IPS-18a (cell line): ENCODE measurements at regions not wholly inside any gene's neighbourhood (a gene's known extent, or its start where the extent isn't known, plus 50 kb on each side); places are given as distances from the start of the nearest gene placed in this dataset.

ENCODE experiments used
- H3K27ac ChIP-seq: one replicate; pipeline ENCODE4 v1.5.1; 2013; ENCODE audit warnings: low read length
- H3K27me3 ChIP-seq: one replicate; pipeline ENCODE4 v1.6.1; 2013; ENCODE audit warnings: mild to moderate bottlenecking, low read length; ENCODE audit not compliant: control insufficient read depth, insufficient read depth
- H3K36me3 ChIP-seq: one replicate; pipeline ENCODE4 v1.6.1; 2013; ENCODE audit warnings: low read depth, low read length; ENCODE audit not compliant: control insufficient read depth
- H3K4me1 ChIP-seq: one replicate; pipeline ENCODE4 v1.6.1; 2013; ENCODE audit warnings: low read depth, low read length; ENCODE audit not compliant: control insufficient read depth
- H3K4me3 ChIP-seq: one replicate; pipeline ENCODE4 v1.5.1; 2013; ENCODE audit warnings: low read length
- H3K9ac ChIP-seq: one replicate; pipeline ENCODE4 v1.6.1; 2013; ENCODE audit warnings: mild to moderate bottlenecking, low read length, moderate library complexity
- H3K9me3 ChIP-seq: one replicate; pipeline ENCODE4 v1.6.1; 2013; ENCODE audit warnings: low read depth, low read length; ENCODE audit not compliant: control insufficient read depth

DNA sequence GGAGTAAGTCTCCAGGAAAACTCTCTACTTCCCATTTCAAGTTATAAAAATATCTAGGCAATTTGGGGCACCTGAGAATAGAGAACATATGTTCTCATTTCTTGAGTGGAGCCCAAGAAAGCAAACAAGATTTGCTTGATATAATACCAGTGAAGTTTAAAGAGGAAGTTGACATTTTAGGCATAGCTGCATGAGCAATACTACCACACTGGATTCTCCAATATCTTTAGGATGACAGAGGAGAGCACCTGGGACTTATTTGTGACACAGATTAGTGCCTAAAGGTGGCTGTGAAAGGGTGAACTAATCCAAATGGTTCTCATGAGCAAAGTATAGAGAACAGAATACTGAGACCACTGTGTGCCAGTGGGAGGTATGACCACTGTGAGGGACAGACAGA lies 423.5 kb upstream of the RIOK2 start:
- Histone ChIP-seq H3K9ac (no peak overlapping the region), H3K27ac (no peak overlapping the region), H3K9me3 (no peaks in the 10 kb centered on the region), H3K27me3 (no peaks in the 10 kb centered on the region), H3K36me3 (no peaks in the 10 kb centered on the region), H3K4me1 (no peaks in the 10 kb centered on the region), H3K4me3 (no peak overlapping the region)

DNA sequence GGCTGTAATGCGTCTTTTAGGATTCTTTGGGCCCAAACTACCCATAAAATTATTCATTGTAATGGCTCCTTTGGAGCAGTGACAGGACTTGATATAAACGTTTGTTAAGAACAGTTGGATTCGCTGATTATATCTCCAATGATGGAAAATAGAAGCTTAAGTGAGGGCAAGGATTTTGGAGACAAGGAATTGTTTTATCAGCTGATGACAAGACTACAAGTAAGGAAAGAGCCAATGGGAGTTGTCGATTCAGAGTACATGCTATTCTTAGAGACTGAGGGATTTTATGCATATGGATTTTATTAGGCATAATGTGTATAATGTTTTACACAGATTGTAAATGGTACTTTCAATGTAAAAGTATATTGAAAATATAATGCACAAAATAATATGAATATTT lies 425.5 kb upstream of the RIOK2 start:
- Histone ChIP-seq H3K27ac (no peak overlapping the region), H3K9me3 (no peaks in the 10 kb centered on the region), H3K4me1 (no peaks in the 10 kb centered on the region), H3K4me3 (no peak overlapping the region), H3K27me3 (no peaks in the 10 kb centered on the region), H3K9ac (no peak overlapping the region), H3K36me3 (no peaks in the 10 kb centered on the region)

DNA sequence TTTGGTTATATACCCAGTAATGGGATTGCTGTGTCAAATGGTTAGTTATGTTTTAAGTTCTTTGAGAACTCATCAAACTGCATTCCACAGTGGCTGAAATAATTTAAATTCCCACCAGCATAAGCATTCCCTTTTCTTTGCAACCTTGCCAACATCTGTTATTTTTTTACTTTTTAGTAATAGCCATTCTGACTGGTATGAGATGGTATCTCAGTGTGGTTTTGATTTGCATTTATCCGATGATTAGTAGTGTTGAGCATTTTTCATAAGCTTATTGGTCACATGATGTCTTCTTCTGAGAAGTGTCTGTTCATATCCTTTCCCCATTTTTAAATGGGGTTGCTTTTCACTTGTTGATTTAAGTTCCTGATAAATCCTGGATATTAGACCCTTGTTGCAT lies 435.7 kb upstream of the RIOK2 start:
- Histone ChIP-seq H3K36me3 (no peaks in the 10 kb centered on the region), H3K27me3 (no peaks in the 10 kb centered on the region), H3K9ac (no peak overlapping the region), H3K27ac (no peak overlapping the region), H3K4me1 (no peaks in the 10 kb centered on the region), H3K9me3 (no peaks in the 10 kb centered on the region), H3K4me3 (no peak overlapping the region)

DNA sequence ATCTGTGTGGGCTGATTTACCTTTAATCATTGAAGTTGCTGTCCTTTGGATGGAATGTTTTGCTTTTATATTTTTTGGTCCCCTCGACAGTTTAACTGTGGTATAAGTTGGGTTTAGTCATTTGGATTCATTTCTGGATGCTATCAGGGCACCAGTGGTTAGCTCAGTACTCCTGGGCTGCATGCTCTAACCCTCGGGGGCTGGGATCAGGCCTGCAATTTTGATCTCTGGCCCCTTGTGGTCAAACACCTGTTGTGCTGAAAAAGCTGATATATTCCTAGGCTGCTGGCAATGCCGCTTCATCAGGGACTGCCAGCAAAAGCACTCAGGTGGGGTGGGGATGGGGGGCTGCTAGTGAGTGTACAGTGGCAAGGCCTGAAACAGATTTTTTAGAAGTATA lies 440.4 kb upstream of the RIOK2 start:
- Histone ChIP-seq H3K27me3 (no peaks in the 10 kb centered on the region), H3K9ac (no peak overlapping the region), H3K36me3 (no peaks in the 10 kb centered on the region), H3K4me1 (no peaks in the 10 kb centered on the region), H3K4me3 (no peak overlapping the region), H3K9me3 (no peaks in the 10 kb centered on the region), H3K27ac (no peak overlapping the region)

DNA sequence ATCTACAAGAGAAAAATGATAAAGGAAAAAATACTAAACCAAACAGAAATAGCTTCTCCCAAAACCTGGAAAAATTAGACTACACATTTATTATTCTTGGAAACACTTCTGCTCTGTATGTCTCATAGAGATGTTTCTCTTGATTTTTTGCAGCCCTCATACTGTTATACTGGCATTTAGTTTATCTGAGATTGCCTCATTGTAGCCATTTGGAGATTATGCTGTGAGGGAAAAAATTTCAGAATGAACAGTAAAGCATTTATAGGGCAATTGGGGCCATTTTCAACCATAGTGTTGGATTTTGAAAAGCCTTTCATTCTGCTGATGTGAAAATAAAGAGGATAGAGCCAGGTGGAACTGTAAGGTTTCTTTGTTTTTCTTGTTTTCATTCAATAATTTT lies 441.8 kb upstream of the RIOK2 start:
- Histone ChIP-seq H3K27me3 (no peaks in the 10 kb centered on the region), H3K9ac (no peak overlapping the region), H3K36me3 (no peaks in the 10 kb centered on the region), H3K9me3 (no peaks in the 10 kb centered on the region), H3K4me3 (no peak overlapping the region), H3K27ac (no peak overlapping the region), H3K4me1 (no peaks in the 10 kb centered on the region)

DNA sequence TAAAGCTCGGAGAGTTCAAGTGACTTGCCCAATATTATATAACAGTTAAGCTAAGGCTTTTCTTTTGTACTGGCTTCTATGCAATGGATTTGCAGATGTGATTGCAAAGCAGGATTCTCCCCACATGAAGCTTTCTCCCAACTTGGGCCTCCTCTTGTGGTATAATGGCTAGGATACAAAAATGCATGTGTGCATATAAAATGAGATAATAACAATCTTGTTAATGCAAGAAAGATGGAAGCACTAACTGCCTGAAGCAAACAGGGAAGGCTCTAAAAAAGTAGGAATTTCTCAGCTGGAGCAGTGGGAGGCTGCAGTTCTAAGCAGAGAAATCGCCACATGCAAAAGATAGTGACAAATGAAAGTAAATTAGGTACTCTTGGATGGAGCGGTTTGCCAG lies 444.2 kb upstream of the RIOK2 start:
- H3K9ac ChIP-seq: no peak overlapping the region
- H3K27me3 ChIP-seq: no peaks in the 10 kb centered on the region
- no peak overlapping the region for H3K27ac ChIP-seq
- no peak overlapping the region for H3K4me3 ChIP-seq
- H3K9me3 ChIP-seq: no peaks in the 10 kb centered on the region
- H3K4me1 ChIP-seq: no peaks in the 10 kb centered on the region
- H3K36me3 ChIP-seq: no peaks in the 10 kb centered on the region

DNA sequence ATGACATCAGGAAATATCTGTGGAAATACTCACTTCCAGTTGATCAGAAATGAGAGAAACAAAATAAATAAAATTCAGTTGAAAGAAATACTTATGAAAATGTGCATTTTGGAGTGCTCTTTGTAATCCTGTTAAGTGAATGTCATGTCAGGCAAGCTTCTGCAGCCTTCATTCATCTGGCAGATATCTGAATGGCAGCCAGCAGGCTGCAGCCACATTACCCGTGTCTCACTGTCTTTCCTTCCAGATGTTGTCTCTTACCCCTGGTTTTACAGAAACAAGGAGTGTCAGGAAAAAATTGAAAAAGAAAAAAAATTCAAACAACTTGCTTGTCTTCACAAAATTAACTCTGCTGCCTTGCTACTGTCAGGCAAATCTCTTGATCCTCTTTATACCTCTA lies 445.0 kb upstream of the RIOK2 start:
- Histone ChIP-seq H3K9ac (no peak overlapping the region), H3K4me1 (no peaks in the 10 kb centered on the region), H3K36me3 (no peaks in the 10 kb centered on the region), H3K27me3 (no peaks in the 10 kb centered on the region), H3K4me3 (no peak overlapping the region), H3K9me3 (no peaks in the 10 kb centered on the region), H3K27ac (no peak overlapping the region)

DNA sequence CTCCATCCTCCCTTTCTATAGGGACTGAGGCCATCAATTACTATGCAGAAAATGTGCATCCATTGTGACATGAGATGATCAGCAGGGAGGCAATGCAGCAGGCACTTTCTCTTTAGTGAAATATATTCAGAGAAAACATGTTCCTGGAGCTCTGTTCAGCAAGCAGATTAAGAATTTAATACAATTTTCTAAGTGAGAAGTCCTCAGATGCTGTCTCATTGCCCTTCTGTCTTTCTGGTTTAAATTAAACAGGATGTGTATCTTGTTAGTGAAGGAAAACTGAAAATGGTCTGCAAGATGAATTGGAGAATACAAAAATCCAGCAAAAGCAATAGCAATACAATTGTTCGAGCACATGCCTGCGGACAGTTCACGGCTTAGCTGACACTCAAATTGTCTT lies 445.8 kb upstream of the RIOK2 start:
- Histone ChIP-seq H3K4me3 (no peak overlapping the region), H3K27me3 (no peaks in the 10 kb centered on the region), H3K9ac (no peak overlapping the region), H3K27ac (no peak overlapping the region), H3K36me3 (no peaks in the 10 kb centered on the region), H3K4me1 (no peaks in the 10 kb centered on the region), H3K9me3 (no peaks in the 10 kb centered on the region)

DNA sequence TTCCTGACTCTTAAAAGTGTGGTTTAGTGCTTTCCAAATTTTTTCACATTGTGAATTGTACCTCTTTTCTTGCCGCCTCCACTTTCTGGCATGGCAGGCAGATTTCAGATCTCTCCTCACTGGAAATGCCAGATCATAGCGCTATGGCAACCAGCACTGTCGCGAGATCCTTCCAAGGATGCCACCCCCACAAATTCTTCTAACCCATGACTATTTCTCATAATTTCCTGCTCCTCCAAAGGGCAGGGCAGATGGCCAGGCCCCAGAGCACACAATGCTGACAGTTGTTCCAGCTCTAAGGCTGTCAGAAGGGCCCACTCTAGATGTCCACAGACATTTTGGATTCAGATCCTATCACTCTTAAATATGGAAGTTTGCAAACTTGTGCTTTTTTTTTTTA lies 446.2 kb upstream of the RIOK2 start:
- H3K36me3 ChIP-seq: no peaks in the 10 kb centered on the region
- no peaks in the 10 kb centered on the region for H3K9me3 ChIP-seq
- no peak overlapping the region for H3K4me3 ChIP-seq
- H3K27ac ChIP-seq: no peak overlapping the region
- H3K4me1 ChIP-seq: no peaks in the 10 kb centered on the region
- H3K9ac ChIP-seq: no peak overlapping the region
- H3K27me3 ChIP-seq: no peaks in the 10 kb centered on the region

DNA sequence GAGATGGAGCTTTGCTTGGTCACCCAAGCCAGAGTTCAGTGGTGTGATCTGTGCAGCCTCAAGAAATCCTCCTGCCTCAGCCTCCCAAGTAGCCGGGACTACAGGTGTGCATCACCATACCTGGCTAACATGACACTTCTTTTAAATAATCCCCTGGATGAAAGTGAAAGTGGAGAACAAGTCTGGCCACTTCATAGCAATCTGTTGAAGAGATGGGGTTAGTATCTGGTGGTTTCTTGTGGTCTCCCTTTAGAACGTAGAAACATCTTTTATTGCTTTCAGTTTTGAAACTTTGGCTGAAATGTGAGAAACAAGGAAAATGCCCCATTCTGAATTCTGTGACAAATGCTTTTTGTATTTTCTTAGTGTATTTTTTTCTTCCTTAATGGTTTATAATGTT lies 452.5 kb upstream of the RIOK2 start:
- H3K27me3 ChIP-seq: no peaks in the 10 kb centered on the region
- H3K36me3 ChIP-seq: no peaks in the 10 kb centered on the region
- no peaks in the 10 kb centered on the region for H3K4me1 ChIP-seq
- H3K27ac ChIP-seq: no peak overlapping the region
- H3K9ac ChIP-seq: no peak overlapping the region
- H3K4me3 ChIP-seq: no peak overlapping the region
- no peaks in the 10 kb centered on the region for H3K9me3 ChIP-seq

DNA sequence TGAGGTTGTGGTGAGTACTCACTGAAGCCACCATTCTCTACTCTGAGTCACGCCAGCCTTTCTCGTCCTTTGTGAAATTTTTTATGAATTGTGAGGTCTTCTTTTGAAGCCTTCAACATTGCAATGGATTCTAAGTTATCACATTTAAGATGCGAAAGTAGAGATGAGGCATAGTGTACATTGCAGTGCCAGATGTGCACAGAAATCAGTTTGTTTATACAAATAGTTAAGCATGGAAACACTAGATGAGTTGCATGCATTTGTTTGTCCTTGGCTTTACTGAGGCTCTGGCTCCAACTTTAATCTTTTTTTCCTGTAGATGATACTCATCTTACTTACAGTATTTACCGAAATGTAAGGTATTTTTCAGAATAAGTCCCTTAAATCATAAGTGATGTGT lies 453.7 kb upstream of the RIOK2 start:
- no peak overlapping the region for H3K9ac ChIP-seq
- H3K27ac ChIP-seq: no peak overlapping the region
- no peaks in the 10 kb centered on the region for H3K27me3 ChIP-seq
- no peak overlapping the region for H3K4me3 ChIP-seq
- H3K9me3 ChIP-seq: no peaks in the 10 kb centered on the region
- H3K4me1 ChIP-seq: no peaks in the 10 kb centered on the region
- no peaks in the 10 kb centered on the region for H3K36me3 ChIP-seq

DNA sequence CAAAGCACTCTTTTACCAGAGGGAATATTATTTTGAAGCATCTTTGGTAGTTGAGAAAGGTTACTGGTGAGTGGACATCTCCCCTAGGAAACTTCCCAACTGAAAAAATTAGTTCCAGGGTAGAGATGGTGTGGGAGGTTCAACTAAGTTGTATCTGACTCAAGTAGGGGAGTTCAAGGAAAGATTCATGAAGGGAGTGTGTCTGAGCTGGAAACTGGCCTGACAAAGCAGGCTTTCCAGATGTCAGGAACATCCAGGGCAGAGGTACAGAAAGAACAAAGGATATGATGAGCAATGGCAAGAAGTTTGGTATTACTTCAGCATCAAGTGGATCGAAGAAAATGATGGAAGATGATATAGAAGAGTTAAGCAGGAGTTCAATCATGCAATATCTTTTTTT lies 458.0 kb upstream of the RIOK2 start:
- Histone ChIP-seq H3K27ac (no peak overlapping the region), H3K9me3 (no peaks in the 10 kb centered on the region), H3K4me3 (no peak overlapping the region), H3K4me1 (no peaks in the 10 kb centered on the region), H3K36me3 (no peaks in the 10 kb centered on the region), H3K27me3 (no peaks in the 10 kb centered on the region), H3K9ac (no peak overlapping the region)

DNA sequence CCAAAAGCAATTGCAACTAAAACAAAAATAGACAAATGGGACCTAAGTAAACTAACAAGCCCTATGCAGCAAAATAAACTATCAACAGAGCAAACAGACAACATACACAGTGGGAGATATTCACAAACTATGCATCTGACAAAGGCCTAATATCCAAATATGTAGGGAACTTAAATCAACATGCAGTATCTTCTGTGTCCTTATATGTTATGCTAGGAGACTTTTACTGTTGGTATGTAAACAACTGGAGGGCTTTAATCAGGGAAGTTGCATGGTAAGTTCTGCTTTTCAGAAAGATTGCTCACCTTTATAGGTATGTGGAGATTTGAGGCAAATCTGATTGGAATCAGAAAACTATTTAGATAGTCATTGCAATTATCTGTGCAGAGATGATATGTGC lies 461.2 kb upstream of the RIOK2 start:
- no peak overlapping the region for H3K9ac ChIP-seq
- H3K27ac ChIP-seq: no peak overlapping the region
- no peaks in the 10 kb centered on the region for H3K27me3 ChIP-seq
- H3K4me1 ChIP-seq: no peaks in the 10 kb centered on the region
- H3K9me3 ChIP-seq: no peaks in the 10 kb centered on the region
- H3K4me3 ChIP-seq: no peak overlapping the region
- no peaks in the 10 kb centered on the region for H3K36me3 ChIP-seq
